ENCODE measurements at regions not wholly inside any gene's neighbourhood (a gene's known extent, or its start where the extent isn't known, plus 50 kb on each side); places are given as distances from the start of the nearest gene placed in this dataset.

DNA sequence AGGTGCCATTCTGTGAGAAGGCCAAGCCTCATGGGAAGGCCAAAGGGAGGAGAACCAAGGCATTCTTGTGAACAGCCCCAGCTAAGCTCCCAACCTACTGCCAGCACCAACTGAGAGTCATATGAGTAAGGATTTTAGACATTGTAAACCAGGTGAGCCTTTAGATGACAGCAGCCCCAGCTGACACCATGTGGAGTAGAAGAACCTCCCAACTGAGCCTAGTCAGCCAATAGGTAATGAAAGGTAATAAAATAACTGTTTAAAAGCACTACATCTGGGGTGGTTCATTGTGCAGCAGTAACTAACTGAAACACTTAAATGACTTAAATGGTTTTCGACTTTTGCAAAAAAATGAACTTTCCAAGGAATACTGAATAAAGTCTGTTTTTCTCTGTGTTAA lies 172.6 kb upstream of the KIF2A start:
- no peak for TF ChIP-seq POLR2A (IDR thresholded peaks at IDR 0.05)
- TF ChIP-seq, protein P1, sequence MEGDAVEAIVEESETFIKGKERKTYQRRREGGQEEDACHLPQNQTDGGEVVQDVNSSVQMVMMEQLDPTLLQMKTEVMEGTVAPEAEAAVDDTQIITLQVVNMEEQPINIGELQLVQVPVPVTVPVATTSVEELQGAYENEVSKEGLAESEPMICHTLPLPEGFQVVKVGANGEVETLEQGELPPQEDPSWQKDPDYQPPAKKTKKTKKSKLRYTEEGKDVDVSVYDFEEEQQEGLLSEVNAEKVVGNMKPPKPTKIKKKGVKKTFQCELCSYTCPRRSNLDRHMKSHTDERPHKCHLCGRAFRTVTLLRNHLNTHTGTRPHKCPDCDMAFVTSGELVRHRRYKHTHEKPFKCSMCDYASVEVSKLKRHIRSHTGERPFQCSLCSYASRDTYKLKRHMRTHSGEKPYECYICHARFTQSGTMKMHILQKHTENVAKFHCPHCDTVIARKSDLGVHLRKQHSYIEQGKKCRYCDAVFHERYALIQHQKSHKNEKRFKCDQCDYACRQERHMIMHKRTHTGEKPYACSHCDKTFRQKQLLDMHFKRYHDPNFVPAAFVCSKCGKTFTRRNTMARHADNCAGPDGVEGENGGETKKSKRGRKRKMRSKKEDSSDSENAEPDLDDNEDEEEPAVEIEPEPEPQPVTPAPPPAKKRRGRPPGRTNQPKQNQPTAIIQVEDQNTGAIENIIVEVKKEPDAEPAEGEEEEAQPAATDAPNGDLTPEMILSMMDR (IDR thresholded peaks at IDR 0.05 in 4 of 5, conservative IDR thresholded peaks at IDR 0.05 in 1 of 5) = no peak

All from gastrocnemius medialis (tissue), 4 donors.